Breast epithelium (tissue), 3 donors: ENCODE measurements at regions not wholly inside any gene's neighbourhood (a gene's known extent, or its start where the extent isn't known, plus 50 kb on each side); places are given as distances from the start of the nearest gene placed in this dataset.

Experiments
- POLR2A ChIP-seq: fragments of 450-650 bp; IDR thresholded peaks from one replicate; pipeline ENCODE4 v1.6.1; 2016; ENCODE audit warnings: antibody characterized with exemption, mild to moderate bottlenecking, moderate library complexity
- POLR2AphosphoS5 ChIP-seq, 3 donors: sonication (generic); formaldehyde crosslinking; IDR thresholded peaks; one replicate each; pipeline ENCODE4 v1.6.1; 2017; ENCODE audit warnings: antibody characterized with exemption in 3 of 3
- TF ChIP-seq, protein P1 (sequence below), 3 donors: fragments of 450-650 bp; IDR thresholded peaks; one replicate each; pipeline ENCODE4 v1.5.1; 2016 to 2017; ENCODE audit warnings: antibody characterized with exemption in 3 of 3, mild to moderate bottlenecking in 3 of 3, moderate library complexity in 3 of 3

GRCh38 chr4:84189144-84189543 lies 309.9 kb downstream of the NKX6-1 start:
- TF ChIP-seq, protein P1, sequence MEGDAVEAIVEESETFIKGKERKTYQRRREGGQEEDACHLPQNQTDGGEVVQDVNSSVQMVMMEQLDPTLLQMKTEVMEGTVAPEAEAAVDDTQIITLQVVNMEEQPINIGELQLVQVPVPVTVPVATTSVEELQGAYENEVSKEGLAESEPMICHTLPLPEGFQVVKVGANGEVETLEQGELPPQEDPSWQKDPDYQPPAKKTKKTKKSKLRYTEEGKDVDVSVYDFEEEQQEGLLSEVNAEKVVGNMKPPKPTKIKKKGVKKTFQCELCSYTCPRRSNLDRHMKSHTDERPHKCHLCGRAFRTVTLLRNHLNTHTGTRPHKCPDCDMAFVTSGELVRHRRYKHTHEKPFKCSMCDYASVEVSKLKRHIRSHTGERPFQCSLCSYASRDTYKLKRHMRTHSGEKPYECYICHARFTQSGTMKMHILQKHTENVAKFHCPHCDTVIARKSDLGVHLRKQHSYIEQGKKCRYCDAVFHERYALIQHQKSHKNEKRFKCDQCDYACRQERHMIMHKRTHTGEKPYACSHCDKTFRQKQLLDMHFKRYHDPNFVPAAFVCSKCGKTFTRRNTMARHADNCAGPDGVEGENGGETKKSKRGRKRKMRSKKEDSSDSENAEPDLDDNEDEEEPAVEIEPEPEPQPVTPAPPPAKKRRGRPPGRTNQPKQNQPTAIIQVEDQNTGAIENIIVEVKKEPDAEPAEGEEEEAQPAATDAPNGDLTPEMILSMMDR (IDR thresholded peaks at IDR 0.05): no peak
- TF ChIP-seq POLR2A: no peak
- TF ChIP-seq POLR2AphosphoS5 (IDR thresholded peaks at IDR 0.05): no peak
